H1 (cell line): ENCODE measurements at regions not wholly inside any gene's neighbourhood (a gene's known extent, or its start where the extent isn't known, plus 50 kb on each side); places are given as distances from the start of the nearest gene placed in this dataset.

ENCODE experiments used
- CTCF ChIA-PET: fragments of 300-600 bp; sonication (Branson Sonifier 250); formaldehyde crosslinking; loops from one replicate; lab custom pipeline; 2021; ENCODE audit not compliant: partially characterized antibody; lab: Charles Lee
- POLR2A ChIA-PET: fragments of 300-600 bp; sonication (Branson Sonifier 250); formaldehyde crosslinking; loops from one replicate; lab custom pipeline; 2021; ENCODE audit warnings: inconsistent platforms; ENCODE audit not compliant: partially characterized antibody; lab: Charles Lee
- DNase-seq, 2 experiments: peaks; one replicate each; pipeline versions ENCODE4 v3.0.0 to v3.0.0-alpha.2; 2010 to 2022; ENCODE audit warnings: low spot score in 2 of 2, low read depth in 1 of 2, mixed read lengths in 1 of 2
- FAIRE-seq: peaks from 2 replicates; lab custom pipeline; 2011; peaks lifted over from hg19 to GRCh38; lab: Jason Lieb, UNC
- H2AFZ ChIP-seq: 2 replicates; pipeline ENCODE4 v1.8.1; 2012; ENCODE audit warnings: low read length, inconsistent platforms
- H2AK5ac ChIP-seq: 2 replicates; pipeline ENCODE4 v1.6.1; 2013; ENCODE audit warnings: low read depth, low read length
- H2BK120ac ChIP-seq: replicated peaks from 2 replicates; pipeline ENCODE3; 2013; ENCODE audit warnings: low read depth, low read length, inconsistent platforms
- H2BK12ac ChIP-seq: 2 replicates; pipeline ENCODE4 v1.6.1; 2013; ENCODE audit warnings: low read depth, low read length
- H2BK15ac ChIP-seq: 2 replicates; pipeline ENCODE4 v1.6.1; 2013; ENCODE audit warnings: low read length
- H2BK20ac ChIP-seq: 2 replicates; pipeline ENCODE4 v1.6.1; 2013; ENCODE audit warnings: low read length
- H2BK5ac ChIP-seq: 2 replicates; pipeline ENCODE4 v1.6.1; 2013; ENCODE audit warnings: low read depth, low read length
- H3K14ac ChIP-seq: 2 replicates; pipeline ENCODE4 v1.6.1; 2013; ENCODE audit warnings: inconsistent platforms; ENCODE audit not compliant: insufficient read length
- H3K18ac ChIP-seq: 2 replicates; pipeline ENCODE4 v1.6.1; 2013; ENCODE audit warnings: low read length; ENCODE audit errors: extremely low read depth
- H3K23ac ChIP-seq: 2 replicates; pipeline ENCODE4 v1.6.1; 2013; ENCODE audit warnings: inconsistent platforms; ENCODE audit not compliant: insufficient read length
- H3K23me2 ChIP-seq: 2 replicates; pipeline ENCODE4 v1.6.1; 2013; ENCODE audit warnings: low read depth, low read length
- H3K27ac ChIP-seq: 2 replicates; pipeline ENCODE4 v1.6.1; 2011; ENCODE audit warnings: low read depth, low read length, inconsistent platforms
- H3K27me3 ChIP-seq, 4 experiments: replicated peaks in 1 of 4; 1 replicate in 1 of 4; 2 replicates in 3 of 4; pipeline versions ENCODE4 v1.6.1 to v1.8.1; 2011 to 2013; ENCODE audit warnings: low read length in 3 of 4, mild to moderate bottlenecking in 3 of 4, inconsistent platforms in 2 of 4, mixed read lengths in 2 of 4, moderate library complexity in 1 of 4; ENCODE audit not compliant: control insufficient read depth in 3 of 4, insufficient read depth in 3 of 4; ENCODE audit errors: extremely low read depth in 1 of 4
- H3K36me3 ChIP-seq, 4 experiments: 2 replicates each; pipeline versions ENCODE4 v1.6.1 to v1.8.1; 2011 to 2013; ENCODE audit warnings: mild to moderate bottlenecking in 4 of 4, low read length in 3 of 4, moderate library complexity in 2 of 4, control low read depth in 1 of 4, inconsistent platforms in 1 of 4; ENCODE audit not compliant: insufficient read depth in 4 of 4, control insufficient read depth in 2 of 4
- H3K4ac ChIP-seq: replicated peaks from 2 replicates; pipeline ENCODE3; 2013; ENCODE audit warnings: low read length, low read depth, mixed read lengths, inconsistent platforms; ENCODE audit not compliant: insufficient read length
- H3K4me1 ChIP-seq, 4 experiments: replicated peaks in 1 of 4; 1 replicate in 1 of 4; 2 replicates in 3 of 4; pipeline versions ENCODE4 v1.6.1 to v1.8.1; 2011 to 2013; ENCODE audit warnings: low read length in 3 of 4, inconsistent platforms in 2 of 4, mixed read lengths in 1 of 4; ENCODE audit not compliant: insufficient read depth in 4 of 4, control insufficient read depth in 3 of 4
- H3K4me2 ChIP-seq, 2 experiments: 2 replicates each; pipeline versions ENCODE4 v1.6.1 to v1.8.1; 2011 to 2013; ENCODE audit warnings: low read depth in 2 of 2, low read length in 2 of 2, control low read depth in 1 of 2, inconsistent platforms in 1 of 2, mild to moderate bottlenecking in 1 of 2; ENCODE audit not compliant: insufficient read depth in 1 of 2
- H3K4me3 ChIP-seq, 4 experiments: fragments of 200-600, 300-600 bp in 1 of 4; sonication (generic), shearing (Covaris generic), sonication (Bioruptor Twin) in 1 of 4; 2 replicates each; pipeline versions ENCODE4 v1.5.1 to v1.8.1; 2011 to 2016; ENCODE audit warnings: low read length in 4 of 4, low read depth in 3 of 4, control low read depth in 2 of 4, inconsistent platforms in 2 of 4, mild to moderate bottlenecking in 2 of 4, mixed read lengths in 1 of 4, moderate library complexity in 1 of 4; ENCODE audit not compliant: insufficient read depth in 2 of 4; ENCODE audit errors: extremely low read depth in 1 of 4
- H3K56ac ChIP-seq: replicated peaks from 2 replicates; pipeline ENCODE3; 2013; ENCODE audit warnings: low read depth, mild to moderate bottlenecking, mixed read lengths, low read length, inconsistent platforms; ENCODE audit not compliant: insufficient read length
- H3K79me1 ChIP-seq: 2 replicates; pipeline ENCODE4 v1.6.1; 2013; ENCODE audit warnings: low read depth, low read length, control low read depth
- H3K79me2 ChIP-seq, 2 experiments: 2 replicates each; pipeline versions ENCODE4 v1.6.1 to v1.8.1; 2012 to 2013; ENCODE audit warnings: low read length in 2 of 2, mild to moderate bottlenecking in 2 of 2, inconsistent platforms in 1 of 2; ENCODE audit not compliant: insufficient read depth in 2 of 2, control insufficient read depth in 1 of 2
- H3K9ac ChIP-seq, 4 experiments: replicated peaks in 1 of 4; 1 replicate in 1 of 4; 2 replicates in 3 of 4; pipeline versions ENCODE4 v1.6.1 to v1.8.1; 2011 to 2013; ENCODE audit warnings: low read depth in 3 of 4, low read length in 3 of 4, control low read depth in 2 of 4, mild to moderate bottlenecking in 2 of 4, moderate library complexity in 2 of 4, inconsistent platforms in 1 of 4; ENCODE audit errors: extremely low read depth in 1 of 4
- H3K9me3 ChIP-seq, 2 experiments: 2 replicates each; pipeline versions ENCODE4 v1.6.1 to v1.8.1; 2012 to 2013; ENCODE audit warnings: mild to moderate bottlenecking in 2 of 2, moderate library complexity in 2 of 2, control low read depth in 1 of 2, inconsistent platforms in 1 of 2, low read depth in 1 of 2, low read length in 1 of 2, mixed read lengths in 1 of 2; ENCODE audit not compliant: insufficient read depth in 2 of 2
- H4K20me1 ChIP-seq, 2 experiments: replicated peaks in 1 of 2; 2 replicates each; pipeline versions ENCODE3 to v1.8.1; 2011 to 2013; ENCODE audit warnings: inconsistent platforms in 2 of 2, low read length in 2 of 2, mild to moderate bottlenecking in 1 of 2; ENCODE audit not compliant: insufficient read depth in 2 of 2, control insufficient read depth in 1 of 2
- H4K5ac ChIP-seq: 2 replicates; pipeline ENCODE4 v1.6.1; 2013; ENCODE audit warnings: low read length, low read depth, mixed read lengths, inconsistent platforms; ENCODE audit not compliant: insufficient read length
- H4K8ac ChIP-seq: 2 replicates; pipeline ENCODE4 v1.8.0; 2013; ENCODE audit warnings: mild to moderate bottlenecking, moderate library complexity, low read length, inconsistent platforms; ENCODE audit not compliant: insufficient read depth; ENCODE audit errors: extremely low read depth
- H4K91ac ChIP-seq: replicated peaks from 2 replicates; pipeline ENCODE3; 2013; ENCODE audit warnings: low read length, mixed read lengths, inconsistent platforms; ENCODE audit not compliant: insufficient read length
- BACH1 ChIP-seq: IDR thresholded peaks from 2 replicates; pipeline ENCODE4 v1.6.1; 2012; ENCODE audit warnings: low read length, improper control_type of control experiment
- BRCA1 ChIP-seq: IDR thresholded peaks from 2 replicates; pipeline ENCODE4 v1.6.1; 2012; ENCODE audit warnings: low read depth, low read length, improper control_type of control experiment
- CHD2 ChIP-seq: IDR thresholded peaks from 2 replicates; pipeline ENCODE4 v1.6.1; 2012; ENCODE audit warnings: low read length, improper control_type of control experiment
- E2F6 ChIP-seq: IDR thresholded peaks from 2 replicates; pipeline ENCODE4 v1.6.1; 2012; ENCODE audit warnings: inconsistent platforms
- JUND ChIP-seq: IDR thresholded peaks from 2 replicates; pipeline ENCODE4 v1.6.1; 2011; ENCODE audit warnings: mild to moderate bottlenecking, improper control_type of control experiment, low read length
- KDM1A ChIP-seq: fragments of 200-600, 300-600 bp; sonication (generic); IDR thresholded peaks from 2 replicates; pipeline ENCODE4 v1.7.1; 2016; ENCODE audit warnings: mild to moderate bottlenecking, low read length, borderline replicate concordance
- MAX ChIP-seq: IDR thresholded peaks from 2 replicates; pipeline ENCODE4 v1.6.1; 2012; ENCODE audit warnings: inconsistent platforms
- POU5F1 ChIP-seq: IDR thresholded peaks from 2 replicates; pipeline ENCODE4 v1.6.1; 2011; ENCODE audit warnings: low read depth, mild to moderate bottlenecking, low read length, moderate library complexity
- RAD21 ChIP-seq, 2 experiments: IDR thresholded peaks in 1 of 2; conservative IDR thresholded peaks in 1 of 2; 2 replicates each; pipeline ENCODE4 v1.6.1; 2011; ENCODE audit warnings: low read depth in 2 of 2, low read length in 2 of 2, improper control_type of control experiment in 1 of 2, inconsistent platforms in 1 of 2, mild to moderate bottlenecking in 1 of 2, moderate library complexity in 1 of 2
- RFX5 ChIP-seq: IDR thresholded peaks from 2 replicates; pipeline ENCODE4 v1.6.1; 2011; ENCODE audit warnings: low read depth, low read length, improper control_type of control experiment, borderline replicate concordance
- SIRT6 ChIP-seq: IDR thresholded peaks from one replicate; pipeline ENCODE4 v1.7.1; 2012; ENCODE audit warnings: low read length, inconsistent platforms
- SP2 ChIP-seq: IDR thresholded peaks from 2 replicates; pipeline ENCODE4 v1.6.1; 2012; ENCODE audit warnings: mild to moderate bottlenecking, low read length, inconsistent platforms
- SP4 ChIP-seq: IDR thresholded peaks from 2 replicates; pipeline ENCODE4 v1.6.1; 2012; ENCODE audit warnings: low read length, inconsistent platforms
- SUZ12 ChIP-seq: fragments of 200-600 bp; sonication (generic); IDR thresholded peaks from 2 replicates; pipeline ENCODE4 v1.6.1; 2012; ENCODE audit warnings: mild to moderate bottlenecking, inconsistent platforms, low read length, moderate library complexity, mixed read lengths
- TBP ChIP-seq: IDR thresholded peaks from 2 replicates; pipeline ENCODE4 v1.6.1; 2011; ENCODE audit warnings: low read depth, low read length, improper control_type of control experiment
- WGBS, 2 experiments: shearing (Covaris generic) in 1 of 2; methylation state at CpG; one replicate each; pipeline versions ENCODE4 v1.1.6 to v1.1.7; 2013 to 2015; ENCODE audit warnings: low lambda C conversion rate in 2 of 2, mixed read lengths in 2 of 2, inconsistent platforms in 1 of 2, low coverage in 1 of 2, missing lambda C conversion rate in 1 of 2; ENCODE audit not compliant: insufficient replicate concordance in 2 of 2, insufficient coverage in 1 of 2, insufficient read length in 1 of 2; ENCODE audit errors: extremely low coverage in 1 of 2, missing lambda C conversion rate in 1 of 2; 5-methylcytosine and 5-hydroxymethylcytosine counted together

GRCh38 chr1:212513586-212513985, 80.9 kb downstream of the NENF start:
- Histone ChIP-seq H4K20me1 (no peaks in the 10 kb centered on the region), H3K4ac (no peak overlapping the region), H3K79me1 (no peaks in the 10 kb centered on the region), H3K9me3 (no peaks in the 10 kb centered on the region), H3K23me2 (no peaks in the 10 kb centered on the region; the same call in 1 of the 2 replicates), H3K27me3 (peaks cover 8 to 41% (median 29%) of the 10 kb centered on the region in 4 experiments), H4K8ac (no peak overlapping the region), H3K27ac (no peak overlapping the region), H4K91ac (no peak overlapping the region), H2AK5ac (no peak overlapping the region), H2BK20ac (no peak overlapping the region), H3K18ac (no peak overlapping the region), H2BK120ac (no peak overlapping the region), H3K36me3 (no peaks in the 10 kb centered on the region), H3K79me2 (no peaks in the 10 kb centered on the region), H2BK12ac (no peak overlapping the region), H3K4me3 (no peak overlapping the region), H2BK5ac (no peak overlapping the region), H2BK15ac (no peak overlapping the region), H3K14ac (no peak overlapping the region), H3K23ac (no peak overlapping the region), H3K56ac (no peak overlapping the region), H4K5ac (no peak overlapping the region), H3K4me2 (no peak overlapping the region), H3K9ac (no peak overlapping the region), H2AFZ (no peak overlapping the region), H3K4me1 (peaks cover 1 to 11% (median 7%) of the 10 kb centered on the region in 4 experiments)
- CTCF ChIA-PET = interaction anchor here (0.8 to 5.4 kb wide), 5 partner anchors 15 to 324 kb away, joined by 3 to 30 read pairs (median 4); no protein-coding TSS in a partner anchor
- POLR2A ChIA-PET = interaction anchor here (0.7 to 1.6 kb wide), 3 partner anchors 44 to 344 kb away, joined by 3 to 5 read pairs (median 4); partner anchors contain the start of genes ATF3 and FLVCR1
- FAIRE-seq = no peak
- WGBS, 2 experiments = 95% methylated on average over 8 of the region's 11 CpGs; no CpG with 5 or more reads in 1 of the 2 experiments
- DNase-seq = no peak
- TF ChIP-seq POU5F1 (no peak), SP2 (no peak), KDM1A (no peak), RFX5 (no peak), SUZ12 (no peak), SIRT6 (no peak), SP4 (no peak), RAD21 (IDR thresholded peaks at IDR 0.05 in 1 of 2, conservative IDR thresholded peaks at IDR 0.05 in 1 of 2; ENCODE audit: low read depth in 2 of 2, low read length in 2 of 2) (no peak), MAX (no peak), E2F6 (no peak), BACH1 (no peak), TBP (no peak), CHD2 (no peak), JUND (no peak), BRCA1 (no peak)
